PFSK-1 (cell line): ENCODE measurements at regions not wholly inside any gene's neighbourhood (a gene's known extent, or its start where the extent isn't known, plus 50 kb on each side); places are given as distances from the start of the nearest gene placed in this dataset.

ENCODE experiments used
- POLR2AphosphoS5 ChIP-seq: IDR thresholded peaks from 2 replicates; pipeline ENCODE4 v1.6.1; 2012; ENCODE audit warnings: low read depth, mild to moderate bottlenecking, control low read depth, low read length, moderate library complexity
- REST ChIP-seq, 2 experiments: IDR thresholded peaks; 2 replicates each; pipeline versions ENCODE4 v1.6.1 to v1.8.0; 2011 to 2012; ENCODE audit warnings: low read depth in 2 of 2, low read length in 2 of 2, control low read depth in 1 of 2, inconsistent platforms in 1 of 2, mild to moderate bottlenecking in 1 of 2, moderate library complexity in 1 of 2; ENCODE audit not compliant: insufficient read depth in 1 of 2
- TAF1 ChIP-seq: IDR thresholded peaks from 2 replicates; pipeline ENCODE4 v1.6.1; 2012; ENCODE audit warnings: low read length, control low read depth, borderline replicate concordance; ENCODE audit not compliant: insufficient read depth

GRCh38 chr2:185894223-185894622 lies 155.6 kb downstream of the FSIP2 start:
- TF ChIP-seq REST (IDR thresholded peaks at IDR 0.05; ENCODE audit: insufficient read depth in 1 of 2, low read depth in 2 of 2, low read length in 2 of 2) (no peak), TAF1 (no peak), POLR2AphosphoS5 (no peak)
